GM23338 (cell line): ENCODE measurements at regions not wholly inside any gene's neighbourhood (a gene's known extent, or its start where the extent isn't known, plus 50 kb on each side); places are given as distances from the start of the nearest gene placed in this dataset.

Source experiments
- ATAC-seq: fragments of 200-7000 bp; cut with Tn5 transposase; 3 replicates; pipeline ENCODE4 v1.9.1; 2020
- DNase-seq: peaks from one replicate; pipeline ENCODE4 v3.0.0-alpha.2; 2015; ENCODE audit warnings: low spot score
- H2AFZ ChIP-seq: fragments of 200-600 bp; sonication (generic); 2 replicates; pipeline ENCODE4 v1.8.0; 2016; ENCODE audit warnings: antibody characterized with exemption, mild to moderate bottlenecking, moderate library complexity
- H3F3A ChIP-seq: fragments of 200-600 bp; sonication (generic); replicated peaks from 2 replicates; pipeline ENCODE4 v1.8.0; 2017; ENCODE audit warnings: antibody characterized with exemption, mixed run types, low read depth
- H3K27ac ChIP-seq: fragments of 200-600 bp; sonication (generic); 2 replicates; pipeline ENCODE4 v1.6.1; 2016; ENCODE audit warnings: low read depth
- H3K27me3 ChIP-seq: fragments of 200-600 bp; sonication (generic); 2 replicates; pipeline ENCODE4 v1.8.0; 2016; ENCODE audit warnings: mild to moderate bottlenecking, mixed run types, moderate library complexity; ENCODE audit not compliant: insufficient read depth
- H3K36me3 ChIP-seq: fragments of 200-600 bp; sonication (generic); 2 replicates; pipeline ENCODE4 v1.8.0; 2016; ENCODE audit warnings: mild to moderate bottlenecking; ENCODE audit not compliant: insufficient read depth
- H3K4me1 ChIP-seq: fragments of 200-600 bp; sonication (generic); 2 replicates; pipeline ENCODE4 v1.8.0; 2016; ENCODE audit warnings: mild to moderate bottlenecking, moderate library complexity; ENCODE audit not compliant: insufficient read depth
- H3K4me2 ChIP-seq: fragments of 200-600 bp; sonication (generic); 2 replicates; pipeline ENCODE4 v1.7.1; 2017; ENCODE audit warnings: mixed run types
- H3K4me3 ChIP-seq: fragments of 200-600 bp; sonication (generic); 2 replicates; pipeline ENCODE4 v1.6.1; 2016; ENCODE audit warnings: mixed run types
- H3K79me2 ChIP-seq: fragments of 200-600 bp; sonication (generic); replicated peaks from 2 replicates; pipeline ENCODE4 v1.8.0; 2017; ENCODE audit warnings: mild to moderate bottlenecking; ENCODE audit not compliant: insufficient read depth
- H3K9me2 ChIP-seq: fragments of 200-600 bp; sonication (generic); 2 replicates; pipeline ENCODE4 v1.8.0; 2017; ENCODE audit not compliant: insufficient read depth
- H4K20me1 ChIP-seq: fragments of 200-600 bp; sonication (generic); replicated peaks from 2 replicates; pipeline ENCODE4 v1.8.0; 2017; ENCODE audit warnings: mild to moderate bottlenecking; ENCODE audit not compliant: insufficient read depth
- H3K27ac Mint-ChIP-seq: 2 replicates; pipeline ENCODE4 v1.8.0; 2020; ENCODE audit warnings: inconsistent platforms, mild to moderate bottlenecking, moderate library complexity, mixed read lengths
- H3K27me3 Mint-ChIP-seq: 3 replicates; pipeline ENCODE4 v1.8.0; 2022; ENCODE audit warnings: low read depth, mild to moderate bottlenecking, moderate library complexity, mixed read lengths, inconsistent platforms; ENCODE audit not compliant: insufficient read depth, poor library complexity
- H3K36me3 Mint-ChIP-seq: 3 replicates; pipeline ENCODE4 v1.8.0; 2021; ENCODE audit warnings: low read depth, mild to moderate bottlenecking, inconsistent platforms, moderate library complexity, mixed read lengths
- H3K4me1 Mint-ChIP-seq: 3 replicates; pipeline ENCODE4 v1.8.0; 2020; ENCODE audit warnings: mild to moderate bottlenecking, inconsistent platforms, mixed read lengths
- H3K4me3 Mint-ChIP-seq: 3 replicates; pipeline ENCODE4 v1.8.0; 2021; ENCODE audit warnings: moderate library complexity, mild to moderate bottlenecking, inconsistent platforms, mixed read lengths
- H3K9me3 Mint-ChIP-seq: 3 replicates; pipeline ENCODE4 v1.8.0; 2020; ENCODE audit warnings: moderate library complexity, mild to moderate bottlenecking, inconsistent platforms, mixed read lengths
- CTCF ChIP-seq, 2 experiments: fragments of 200-600 bp in 1 of 2; sonication (generic) in 1 of 2; conservative IDR thresholded peaks; 2 replicates each; pipeline versions ENCODE4 v1.5.1 to v1.6.1; 2016 to 2017; ENCODE audit warnings: antibody characterized with exemption in 2 of 2, low read depth in 2 of 2, mild to moderate bottlenecking in 2 of 2, moderate library complexity in 1 of 2
- ETS1 ChIP-seq: IDR thresholded peaks from 2 replicates; pipeline ENCODE4 v1.6.1; 2016; ENCODE audit warnings: antibody characterized with exemption
- JUNB ChIP-seq: IDR thresholded peaks from one replicate; pipeline ENCODE4 v1.6.1; 2016; ENCODE audit warnings: antibody characterized with exemption; ENCODE audit not compliant: unreplicated experiment
- POLR2AphosphoS5 ChIP-seq: IDR thresholded peaks from 2 replicates; pipeline ENCODE4 v1.6.1; 2016; ENCODE audit warnings: antibody characterized with exemption, low read depth
- REST ChIP-seq: IDR thresholded peaks from one replicate; pipeline ENCODE4 v1.6.1; 2018; ENCODE audit warnings: antibody characterized with exemption; ENCODE audit not compliant: unreplicated experiment
- ZNF114 ChIP-seq: fragments of 250-450 bp; sonication (Bioruptor Pico); IDR thresholded peaks from 2 replicates; pipeline ENCODE4 v1.5.0; 2020; ENCODE audit warnings: mild to moderate bottlenecking, moderate library complexity
- ZNF331 ChIP-seq: fragments of 250-450 bp; sonication (Bioruptor Pico); IDR thresholded peaks from 2 replicates; pipeline ENCODE4 v1.5.0; 2020; ENCODE audit warnings: low read depth, mild to moderate bottlenecking, moderate library complexity
- ZNF462 ChIP-seq: fragments of 250-450 bp; sonication (Bioruptor Pico); IDR thresholded peaks from 2 replicates; pipeline ENCODE4 v1.5.0; 2020; ENCODE audit warnings: mild to moderate bottlenecking, moderate library complexity

- TF ChIP-seq ZNF462 (CRISPR knock-in tag): no peak
- no peak for TF ChIP-seq ETS1
- TF ChIP-seq ZNF331 (CRISPR knock-in tag): no peak
- TF ChIP-seq POLR2AphosphoS5: no peak
- no peak for TF ChIP-seq JUNB
These were observed 247.1 kb downstream of the BCL11B start (continued) for GRCh38 chr14:99024926-99025325.

- DNase-seq: no peak
- no peaks in the 10 kb centered on the region for H3K4me1 ChIP-seq
- no peaks in the 10 kb centered on the region for H3K4me1 Mint-ChIP-seq
- no peaks in the 10 kb centered on the region for H3K36me3 ChIP-seq
- no peak overlapping the region for H2AFZ ChIP-seq
- no peak overlapping the region for H3K4me3 ChIP-seq
- TF ChIP-seq REST (no peak), ETS1 (no peak), ZNF114 (no peak), CTCF (conservative IDR thresholded peaks at IDR 0.05; ENCODE audit: low read depth in 2 of 2) (no peak)
- no peaks in the 10 kb centered on the region for H3K79me2 ChIP-seq
- H3K4me2 ChIP-seq: no peak overlapping the region
- peaks cover 3% of the 10 kb centered on the region; the same call in 1 of the 3 replicates for H3K9me3 Mint-ChIP-seq
- peaks cover 7% of the 10 kb centered on the region for H3K9me2 ChIP-seq
- H3K27ac ChIP-seq: no peak overlapping the region
- no peak overlapping the region for H3K27ac Mint-ChIP-seq
- H4K20me1 ChIP-seq: no peaks in the 10 kb centered on the region
- H3F3A ChIP-seq: no peaks in the 10 kb centered on the region
- no peaks in the 10 kb centered on the region for H3K27me3 ChIP-seq
- H3K36me3 Mint-ChIP-seq: peaks cover 7% of the 10 kb centered on the region; the same call in 2 of the 3 replicates
- H3K4me3 Mint-ChIP-seq: no peak overlapping the region
- no peak for ATAC-seq
- H3K27me3 Mint-ChIP-seq: peaks cover 3% of the 10 kb centered on the region
These were observed 246.6 kb downstream of the BCL11B start for GRCh38 chr14:99025418-99025817.
